ENCODE measurements at regions not wholly inside any gene's neighbourhood (a gene's known extent, or its start where the extent isn't known, plus 50 kb on each side); places are given as distances from the start of the nearest gene placed in this dataset.

DNA sequence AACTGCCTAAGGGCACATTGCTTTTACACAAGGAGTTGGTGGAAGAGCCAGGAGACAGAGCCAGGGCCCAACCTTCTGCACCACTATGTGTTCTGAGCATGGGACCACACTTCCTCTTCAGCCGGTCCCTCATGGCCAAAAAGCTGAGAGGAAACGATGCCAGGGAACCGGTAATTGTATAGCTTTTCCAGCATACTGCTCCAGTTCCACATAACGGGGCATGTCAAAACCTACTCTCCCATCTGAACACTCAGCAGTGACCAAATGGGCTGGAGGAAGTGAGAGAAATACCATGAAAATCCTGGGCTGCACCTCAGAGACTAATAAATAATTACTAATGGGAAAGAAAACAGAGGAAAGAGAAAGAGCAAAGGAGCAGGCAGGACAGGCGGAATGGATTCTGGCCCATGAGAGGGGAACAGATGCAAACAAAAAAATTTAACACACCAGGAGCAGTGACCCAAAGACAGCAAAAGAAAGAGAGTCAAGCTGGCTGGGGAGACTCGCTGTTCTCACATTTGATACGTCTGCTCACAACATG lies 52.0 kb upstream of the BMP2 start:
- H3K27ac Mint-ChIP-seq, result no peak overlapping the region
- peaks cover 3% of the 10 kb centered on the region for H3K27me3 Mint-ChIP-seq
- H3K9me3 Mint-ChIP-seq, result peaks cover 10% of the 10 kb centered on the region
- H3K36me3 Mint-ChIP-seq (ENCODE audit: low read depth), result no peaks in the 10 kb centered on the region
- H3K4me3 Mint-ChIP-seq, result no peak overlapping the region
- H3K4me1 Mint-ChIP-seq (ENCODE audit: low read depth), result no peaks in the 10 kb centered on the region

DNA sequence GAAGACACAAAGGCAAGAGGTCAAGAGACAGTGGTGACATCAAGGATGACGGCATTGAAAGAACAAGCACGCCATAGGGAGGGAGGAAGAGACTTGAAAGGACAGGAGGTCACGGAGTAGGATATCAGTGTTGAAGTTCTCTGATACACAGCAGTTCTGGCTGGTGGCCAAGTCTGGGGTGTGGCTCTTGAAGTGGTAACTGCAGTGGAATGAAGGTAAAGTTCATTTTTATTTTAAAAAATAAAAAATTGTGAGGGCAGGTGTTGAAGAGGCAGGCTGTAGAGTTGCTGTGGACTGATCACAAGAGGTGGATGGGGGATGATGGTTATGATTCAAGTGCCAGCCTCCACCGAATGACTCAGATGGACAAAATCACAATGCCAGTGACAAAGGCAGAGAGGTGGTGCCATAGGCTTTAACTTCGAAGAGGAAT lies 53.2 kb upstream of the BMP2 start:
- no peak overlapping the region for H3K4me3 Mint-ChIP-seq
- H3K4me1 Mint-ChIP-seq (ENCODE audit: low read depth), result no peaks in the 10 kb centered on the region
- H3K9me3 Mint-ChIP-seq, result peaks cover 6% of the 10 kb centered on the region
- no peak overlapping the region for H3K27ac Mint-ChIP-seq
- peaks cover 3% of the 10 kb centered on the region for H3K27me3 Mint-ChIP-seq
- H3K36me3 Mint-ChIP-seq (ENCODE audit: low read depth), result no peaks in the 10 kb centered on the region

DNA sequence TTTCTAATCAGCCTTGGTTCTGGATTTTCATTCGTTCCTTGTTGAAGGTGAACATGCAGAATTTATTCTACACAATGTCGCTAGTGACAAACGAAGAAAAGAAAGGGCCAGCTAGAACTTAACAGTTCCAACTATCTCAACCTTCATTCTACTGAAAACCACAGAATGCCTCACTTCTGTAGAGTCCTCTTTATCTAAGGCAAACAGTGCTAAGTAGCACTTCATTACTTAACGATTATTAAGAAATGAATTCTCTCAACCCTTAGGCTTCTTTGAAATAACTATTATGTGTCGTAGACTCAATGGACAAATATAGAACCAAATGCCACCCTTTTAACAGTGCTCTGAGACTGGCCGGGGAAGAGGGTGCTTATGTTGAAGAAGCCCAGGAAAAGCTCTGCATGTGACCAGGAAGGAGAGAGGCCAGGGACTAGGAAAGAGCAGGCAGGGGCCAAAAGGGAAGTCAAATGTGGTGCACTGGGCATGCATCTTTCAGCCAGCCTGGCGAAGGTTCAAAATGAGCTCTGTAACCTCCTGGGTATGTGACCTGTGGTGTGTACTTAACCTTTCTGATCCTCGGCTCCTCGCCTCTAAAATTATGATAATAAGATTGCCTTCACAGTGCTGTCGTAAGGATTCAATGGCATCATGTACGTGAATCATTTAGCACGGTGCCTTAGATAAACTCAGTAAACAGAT lies 55.4 kb upstream of the BMP2 start:
- H3K36me3 Mint-ChIP-seq (ENCODE audit: low read depth), result no peaks in the 10 kb centered on the region
- no peak overlapping the region for H3K4me3 Mint-ChIP-seq
- no peak overlapping the region for H3K27ac Mint-ChIP-seq
- H3K4me1 Mint-ChIP-seq (ENCODE audit: low read depth), result no peaks in the 10 kb centered on the region
- no peaks in the 10 kb centered on the region for H3K27me3 Mint-ChIP-seq
- no peaks in the 10 kb centered on the region for H3K9me3 Mint-ChIP-seq

DNA sequence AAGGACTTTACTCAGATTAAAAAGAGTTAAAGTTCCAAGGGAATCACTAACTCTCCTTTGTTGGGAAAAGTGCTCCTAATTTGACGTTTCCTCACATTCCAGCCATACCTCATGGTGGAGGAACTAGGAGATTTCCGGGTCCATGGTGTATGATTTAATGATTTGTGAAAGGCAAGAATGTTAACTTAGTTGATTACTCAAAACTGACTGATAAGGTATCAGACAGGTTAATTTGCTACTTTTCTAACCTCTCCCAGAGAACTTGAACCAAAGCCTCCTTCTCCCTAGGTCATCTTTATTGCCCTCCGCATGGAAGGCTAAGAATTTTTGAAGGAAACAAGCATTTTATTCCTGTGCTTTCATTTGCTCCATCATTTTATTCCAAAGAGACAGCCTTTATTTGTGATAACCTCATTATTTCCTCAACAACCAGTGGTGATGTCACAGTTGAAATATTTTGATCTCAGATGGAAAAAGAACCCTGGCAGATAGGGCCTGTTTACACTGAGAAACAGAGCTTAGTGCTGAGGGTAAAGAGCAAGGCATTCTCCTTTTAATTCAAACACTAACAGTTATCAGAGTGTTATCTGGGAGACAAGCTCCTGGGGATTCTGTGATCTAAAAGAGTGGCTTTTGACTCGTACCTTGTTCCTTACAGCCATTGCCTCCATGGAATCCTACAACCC lies 57.4 kb upstream of the BMP2 start:
- Mint-ChIP-seq H3K27me3 (no peaks in the 10 kb centered on the region), H3K4me1 (ENCODE audit: low read depth) (no peaks in the 10 kb centered on the region), H3K27ac (no peak overlapping the region)

DNA sequence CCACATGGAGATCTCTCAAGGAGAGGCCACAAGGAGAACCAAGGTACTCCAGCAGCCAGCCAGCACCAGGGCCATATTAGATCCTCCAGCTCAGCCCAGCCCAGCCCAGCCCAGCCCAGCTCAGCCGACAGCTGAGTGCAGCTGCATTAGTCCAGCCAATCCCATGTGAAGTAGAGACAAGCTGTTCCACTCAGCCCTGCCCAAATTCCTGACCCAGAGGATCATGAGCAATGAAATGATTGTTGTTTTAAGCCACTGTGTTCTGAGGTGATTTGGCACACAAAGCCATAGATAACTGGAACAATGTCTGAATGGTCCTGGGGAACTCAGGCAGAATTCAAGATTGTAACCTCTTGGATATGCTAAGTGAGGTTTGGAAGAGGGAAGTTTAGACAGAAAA lies 59.5 kb upstream of the BMP2 start:
- Mint-ChIP-seq H3K4me3 (no peak overlapping the region), H3K4me1 (ENCODE audit: low read depth) (no peaks in the 10 kb centered on the region), H3K36me3 (ENCODE audit: low read depth) (no peaks in the 10 kb centered on the region), H3K27ac (no peak overlapping the region), H3K27me3 (no peaks in the 10 kb centered on the region), H3K9me3 (no peaks in the 10 kb centered on the region)

More for the DNA sequence above, 57.4 kb upstream of the BMP2 start:
- Mint-ChIP-seq H3K36me3 (ENCODE audit: low read depth) (no peaks in the 10 kb centered on the region), H3K9me3 (no peaks in the 10 kb centered on the region), H3K4me3 (no peak overlapping the region)

DNA sequence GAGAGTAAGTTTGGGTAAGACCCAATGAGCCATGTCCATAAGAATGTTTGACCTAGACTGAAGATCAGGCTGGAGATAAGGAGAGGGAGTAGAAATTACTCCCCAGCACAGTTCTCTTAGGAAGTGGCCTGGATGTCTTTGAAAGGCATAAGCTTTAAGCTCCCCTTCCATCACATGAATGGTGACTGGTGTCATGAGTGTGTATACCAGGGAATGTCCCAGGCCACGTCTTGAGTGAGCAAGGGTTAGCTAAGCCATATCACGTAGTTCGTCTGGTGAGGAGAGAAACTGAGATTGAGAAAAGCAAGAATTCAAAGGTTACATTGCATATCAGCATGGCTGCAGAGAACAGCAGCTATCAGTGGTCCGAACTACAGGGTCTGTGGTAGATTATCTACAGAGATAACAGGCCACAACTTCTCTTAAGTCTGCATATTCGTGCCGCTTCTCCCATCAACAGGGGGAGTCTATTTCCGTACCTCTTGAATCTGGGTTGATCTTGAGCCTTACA lies 60.1 kb upstream of the BMP2 start:
- Mint-ChIP-seq H3K27me3 (no peaks in the 10 kb centered on the region), H3K4me3 (no peak overlapping the region), H3K27ac (no peak overlapping the region), H3K4me1 (ENCODE audit: low read depth) (no peaks in the 10 kb centered on the region), H3K36me3 (ENCODE audit: low read depth) (no peaks in the 10 kb centered on the region), H3K9me3 (no peaks in the 10 kb centered on the region)

DNA sequence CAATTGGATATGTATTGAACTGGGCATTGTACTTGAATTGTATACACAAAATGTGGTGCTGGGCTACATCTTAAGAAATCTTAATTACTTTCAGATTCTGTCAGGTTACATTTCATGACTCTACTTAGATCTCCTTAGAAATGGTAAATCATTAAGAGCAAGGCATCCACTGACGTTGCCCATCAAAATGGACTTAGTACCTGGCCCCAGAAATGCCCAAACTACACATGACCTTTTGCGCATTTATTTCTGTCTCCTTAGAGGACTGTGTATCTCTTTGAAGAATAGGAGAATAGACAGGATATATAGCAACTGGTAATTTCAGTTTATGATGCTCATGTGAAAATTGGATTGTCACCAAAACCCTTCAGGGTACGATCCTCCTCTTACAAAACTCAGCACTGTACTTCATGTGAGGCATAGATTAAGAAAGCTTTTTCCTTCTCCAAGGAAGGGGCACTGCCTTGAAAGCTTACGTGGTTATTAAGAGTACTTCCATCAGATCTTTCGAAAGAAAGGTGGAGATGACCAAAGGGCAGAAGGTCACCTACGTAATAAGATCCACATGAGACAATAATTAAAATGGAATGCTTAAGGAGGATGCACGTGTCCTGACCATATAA lies 61.4 kb upstream of the BMP2 start:
- Mint-ChIP-seq H3K27me3 (no peaks in the 10 kb centered on the region), H3K4me1 (ENCODE audit: low read depth) (no peaks in the 10 kb centered on the region), H3K9me3 (no peaks in the 10 kb centered on the region)

DNA sequence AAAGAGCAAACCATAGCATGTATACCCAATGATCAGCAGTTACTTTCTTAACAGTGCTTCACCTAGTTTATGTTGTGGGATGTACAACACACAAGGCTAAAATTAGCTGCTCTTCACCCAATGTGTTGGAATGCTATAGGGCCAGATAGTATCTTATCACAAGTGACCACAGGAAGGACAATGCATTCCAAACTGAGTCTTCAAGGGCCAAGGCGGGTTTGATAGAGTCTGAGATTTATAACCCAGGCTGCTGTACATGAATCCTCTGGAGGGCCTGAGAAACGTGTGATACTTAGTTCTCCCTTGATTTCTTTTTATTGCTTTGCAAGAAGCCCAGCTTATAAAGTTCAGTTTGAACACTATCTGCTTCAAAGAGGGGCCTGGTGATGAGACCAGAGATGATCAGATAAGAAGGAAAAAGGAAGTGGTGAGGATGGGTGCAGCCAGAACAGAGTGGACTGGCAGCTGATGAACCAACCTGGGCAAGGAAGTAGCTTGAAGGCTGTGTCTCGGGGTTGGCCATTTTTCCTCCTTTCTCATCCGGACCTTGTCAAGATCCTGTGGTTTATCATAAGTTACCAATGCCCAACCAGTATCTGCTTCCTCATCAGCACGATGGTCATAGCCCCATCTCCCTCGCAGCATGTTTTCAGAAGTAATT lies 62.2 kb upstream of the BMP2 start:
- Mint-ChIP-seq H3K4me1 (ENCODE audit: low read depth) (no peaks in the 10 kb centered on the region), H3K9me3 (no peaks in the 10 kb centered on the region), H3K27ac (no peak overlapping the region), H3K36me3 (ENCODE audit: low read depth) (no peaks in the 10 kb centered on the region), H3K4me3 (no peak overlapping the region), H3K27me3 (peaks cover 4% of the 10 kb centered on the region)

More for the DNA sequence above, 61.4 kb upstream of the BMP2 start:
- Mint-ChIP-seq H3K4me3 (no peak overlapping the region), H3K27ac (no peak overlapping the region), H3K36me3 (ENCODE audit: low read depth) (no peaks in the 10 kb centered on the region)

DNA sequence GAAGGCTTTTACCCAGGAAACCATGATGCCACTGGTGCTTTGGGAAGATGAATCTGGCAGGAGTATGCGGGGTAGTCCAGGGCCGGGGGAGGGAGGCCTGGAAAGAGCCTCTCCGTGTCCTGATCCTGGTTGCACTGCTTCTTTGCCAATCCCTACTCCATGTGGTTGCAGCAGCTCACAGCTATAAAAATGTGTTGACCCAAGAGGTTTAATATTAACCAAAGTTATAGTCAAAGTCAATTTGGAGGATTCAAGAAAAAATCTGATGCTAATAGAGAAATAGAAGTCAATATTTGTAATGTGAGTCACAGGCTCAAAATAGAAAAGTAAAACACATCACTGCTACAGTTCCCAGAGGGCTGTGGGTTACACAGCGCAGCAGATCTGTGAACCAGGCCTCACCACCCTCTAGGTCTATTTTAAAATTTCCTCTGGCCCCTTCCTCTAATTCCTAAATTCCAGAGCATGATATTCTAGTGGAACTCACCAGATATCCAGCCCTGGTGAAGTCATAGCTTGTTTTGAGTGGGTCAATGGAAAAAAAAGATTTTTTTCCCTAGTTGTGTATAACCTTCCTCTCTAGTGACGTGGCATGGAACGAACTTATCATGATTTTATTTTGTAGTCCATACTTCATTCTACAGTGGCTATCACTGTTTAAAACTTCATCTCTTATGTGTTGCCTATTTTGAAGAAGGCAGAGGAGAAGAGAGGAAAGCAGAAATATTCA lies 63.2 kb upstream of the BMP2 start:
- Mint-ChIP-seq H3K27ac (no peak overlapping the region), H3K27me3 (peaks cover 4% of the 10 kb centered on the region), H3K9me3 (no peaks in the 10 kb centered on the region)

DNA sequence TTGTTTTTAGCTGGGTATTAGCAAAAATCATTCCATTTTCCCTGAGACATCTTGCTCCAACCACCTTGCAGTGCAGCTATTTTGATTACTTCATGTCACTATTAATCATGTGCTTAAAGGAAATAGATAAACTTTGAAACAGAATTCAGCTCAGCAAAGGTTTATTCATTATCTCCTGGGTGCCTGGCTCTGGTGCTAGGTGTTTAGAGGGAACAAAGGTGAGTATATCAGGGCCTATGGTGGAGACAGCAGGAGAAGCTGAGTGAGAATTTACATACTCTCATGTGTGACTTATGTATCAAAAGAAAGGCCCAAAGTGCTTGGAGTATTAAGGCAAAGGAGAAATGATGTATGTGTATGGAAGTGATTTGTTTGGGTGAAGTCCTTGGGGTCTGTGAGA lies 63.8 kb upstream of the BMP2 start:
- H3K4me1 Mint-ChIP-seq (ENCODE audit: low read depth), result no peaks in the 10 kb centered on the region
- H3K9me3 Mint-ChIP-seq, result no peaks in the 10 kb centered on the region
- H3K4me3 Mint-ChIP-seq, result no peak overlapping the region
- no peaks in the 10 kb centered on the region for H3K36me3 Mint-ChIP-seq (ENCODE audit: low read depth)
- no peak overlapping the region for H3K27ac Mint-ChIP-seq
- peaks cover 4% of the 10 kb centered on the region for H3K27me3 Mint-ChIP-seq

More for the DNA sequence above, 63.2 kb upstream of the BMP2 start:
- Mint-ChIP-seq H3K4me1 (ENCODE audit: low read depth) (no peaks in the 10 kb centered on the region), H3K4me3 (no peak overlapping the region), H3K36me3 (ENCODE audit: low read depth) (no peaks in the 10 kb centered on the region)

DNA sequence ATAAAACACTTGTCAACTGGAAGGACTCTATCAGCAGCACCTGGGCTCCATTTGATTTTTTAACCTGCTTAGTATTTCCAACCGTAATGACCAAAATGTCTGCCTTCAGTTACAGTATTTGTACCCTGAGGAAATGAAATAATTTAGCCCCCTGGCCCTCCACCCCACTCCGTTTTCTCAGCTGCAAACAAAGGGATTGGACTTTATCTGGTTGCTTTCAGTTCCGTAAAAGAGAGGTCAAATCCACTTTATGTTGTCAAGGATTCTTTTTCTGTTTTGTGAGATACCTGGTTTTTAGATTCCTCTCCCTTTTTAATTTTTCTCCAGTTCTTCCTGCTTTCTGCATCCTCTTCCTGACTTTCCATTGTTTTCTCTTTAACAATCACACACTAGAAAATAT lies 64.4 kb upstream of the BMP2 start:
- Mint-ChIP-seq H3K9me3 (no peaks in the 10 kb centered on the region), H3K27me3 (peaks cover 4% of the 10 kb centered on the region), H3K4me3 (no peak overlapping the region), H3K36me3 (ENCODE audit: low read depth) (no peaks in the 10 kb centered on the region), H3K4me1 (ENCODE audit: low read depth) (no peaks in the 10 kb centered on the region), H3K27ac (no peak overlapping the region)

DNA sequence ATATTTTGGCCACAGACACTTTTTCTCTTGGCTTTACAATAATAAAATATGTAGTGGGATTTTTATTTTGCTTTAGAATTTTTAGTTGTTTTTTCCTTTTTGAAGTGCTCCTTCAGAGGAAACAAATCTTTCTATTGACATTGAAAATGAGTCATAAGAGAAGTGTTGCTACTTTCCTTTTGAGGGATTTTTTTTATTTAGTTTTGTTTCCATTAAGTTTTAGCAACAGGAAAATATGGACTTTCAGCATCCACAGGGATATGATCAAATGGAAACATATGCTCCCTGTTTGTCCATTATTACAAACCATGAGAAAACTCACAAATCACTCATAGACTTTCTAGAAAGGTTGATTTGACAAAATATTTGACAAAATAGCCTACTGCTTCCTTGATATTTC lies 65.3 kb upstream of the BMP2 start:
- Mint-ChIP-seq H3K4me3 (no peak overlapping the region), H3K27ac (no peak overlapping the region), H3K9me3 (no peaks in the 10 kb centered on the region), H3K36me3 (ENCODE audit: low read depth) (no peaks in the 10 kb centered on the region), H3K27me3 (peaks cover 4% of the 10 kb centered on the region), H3K4me1 (ENCODE audit: low read depth) (no peaks in the 10 kb centered on the region)

DNA sequence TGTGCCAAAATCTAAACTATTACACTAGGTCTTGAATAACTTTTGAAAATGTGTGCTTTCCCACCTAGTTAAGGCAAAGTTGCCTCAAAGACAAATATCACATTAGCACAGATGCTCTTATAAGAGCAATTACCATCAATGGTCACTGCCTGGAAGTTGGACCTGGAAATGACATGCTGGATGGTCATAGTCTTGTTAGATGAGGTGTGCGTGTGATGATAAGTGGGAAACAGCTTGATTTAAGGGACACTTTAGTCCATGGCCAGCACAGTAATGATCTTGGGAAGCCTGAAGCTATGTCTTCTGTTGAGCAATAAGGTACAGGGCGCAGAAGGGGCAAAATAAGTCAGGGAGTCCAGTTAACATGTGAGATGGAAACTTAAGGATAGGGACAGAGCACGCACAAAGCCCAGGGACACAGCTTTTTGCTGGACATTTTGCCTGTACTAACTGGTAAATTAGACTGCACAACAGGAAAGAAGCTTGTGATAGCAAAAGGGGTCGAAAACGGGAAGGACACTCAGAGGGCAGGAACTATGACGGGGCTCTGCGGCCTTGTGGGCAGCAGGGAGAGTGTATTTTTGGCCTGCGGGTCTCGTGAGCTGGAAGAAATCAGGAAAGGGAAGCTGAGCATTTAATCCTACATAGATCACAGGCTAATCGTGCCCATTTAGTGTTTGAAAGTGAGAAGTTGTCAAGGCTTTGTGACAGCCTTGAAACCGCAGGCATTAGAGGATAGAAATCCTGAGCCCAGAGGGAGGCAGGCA lies 66.7 kb upstream of the BMP2 start:
- no peak overlapping the region for H3K4me3 Mint-ChIP-seq
- H3K9me3 Mint-ChIP-seq, result no peaks in the 10 kb centered on the region
- no peaks in the 10 kb centered on the region for H3K36me3 Mint-ChIP-seq (ENCODE audit: low read depth)
- no peak overlapping the region for H3K27ac Mint-ChIP-seq
- no peaks in the 10 kb centered on the region for H3K4me1 Mint-ChIP-seq (ENCODE audit: low read depth)
- peaks cover 4% of the 10 kb centered on the region for H3K27me3 Mint-ChIP-seq
